HG03457 (cell line): ENCODE measurements at regions not wholly inside any gene's neighbourhood (a gene's known extent, or its start where the extent isn't known, plus 50 kb on each side); places are given as distances from the start of the nearest gene placed in this dataset.

Experiments
- ATAC-seq: cut with Tn5 transposase; IDR thresholded peaks from one replicate; pipeline ENCODE4 v1.9.1; 2021; ENCODE audit warnings: moderate number of reproducible peaks; ENCODE audit not compliant: unreplicated experiment

DNA sequence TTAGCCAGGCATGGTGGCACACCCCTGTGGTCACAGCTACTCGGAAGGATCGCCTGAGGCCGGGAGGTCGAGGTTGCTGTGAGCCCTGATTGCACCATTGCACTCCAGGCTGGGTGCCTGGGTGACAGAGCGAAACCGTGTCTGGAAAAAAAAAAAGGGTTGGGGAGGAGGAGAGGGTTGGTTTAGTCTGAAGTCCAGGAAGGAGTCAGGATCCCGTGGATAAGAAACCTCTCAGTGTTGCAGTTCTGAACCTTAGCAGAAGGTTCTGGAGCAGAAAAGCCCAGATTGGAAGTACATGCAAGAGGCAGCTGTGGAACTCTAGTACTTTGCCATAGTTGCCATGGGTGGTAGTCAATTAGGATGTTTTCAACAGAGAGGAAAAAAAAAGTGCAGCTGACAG is 125.2 kb upstream of the CPEB4 start:
- no peak for ATAC-seq

DNA sequence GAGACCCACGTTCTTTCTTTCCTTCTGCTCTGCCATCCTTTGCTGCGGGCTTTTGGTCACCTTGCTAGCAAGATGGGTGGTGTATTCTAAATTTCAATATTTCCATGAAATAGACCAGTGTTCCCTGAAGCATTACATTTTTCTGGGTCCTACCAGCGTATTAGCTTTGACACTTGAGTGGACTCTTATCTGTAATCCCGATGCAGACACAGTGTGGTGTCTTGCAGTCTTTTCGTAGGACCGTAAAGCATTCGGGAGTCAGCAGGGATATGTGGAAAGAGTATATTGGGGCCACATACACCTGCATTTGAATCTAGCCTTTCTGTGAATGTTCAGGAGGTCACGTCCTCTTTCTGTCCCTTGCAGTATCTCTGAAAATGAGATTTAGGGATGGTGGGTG is 124.7 kb upstream of the CPEB4 start:
- ATAC-seq: no peak

GRCh38 chr5:173764332-173765028 is 123.7 kb upstream of the CPEB4 start:
- no peak for ATAC-seq

DNA sequence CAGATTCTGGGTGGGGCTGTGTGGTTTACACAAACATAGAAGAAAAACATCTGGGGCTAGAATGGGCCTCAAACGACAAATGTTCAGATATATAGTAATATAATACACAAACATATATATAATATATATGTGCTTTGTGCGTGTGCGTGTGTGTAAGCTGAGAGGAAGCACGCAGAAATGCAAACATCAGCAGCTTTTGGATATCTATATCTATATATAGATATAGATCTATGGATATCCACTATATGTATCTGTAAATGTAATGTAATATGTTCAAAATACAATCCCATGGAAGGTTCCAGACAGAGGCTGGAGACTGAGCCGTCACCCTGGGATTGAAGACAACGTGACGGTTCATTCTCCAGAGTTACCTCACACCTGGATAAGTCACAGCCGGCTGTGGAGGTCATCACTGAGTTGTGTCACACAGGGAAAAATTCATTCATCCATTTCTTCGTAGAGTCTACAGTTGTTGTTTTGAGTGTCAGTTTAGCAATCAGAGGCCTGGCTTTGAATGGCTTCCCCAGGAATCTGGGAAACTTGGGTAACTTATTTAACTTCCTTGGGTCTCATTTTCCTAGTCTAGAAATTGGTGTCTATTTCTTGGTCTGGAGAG is 123.0 kb upstream of the CPEB4 start:
- no peak for ATAC-seq

DNA sequence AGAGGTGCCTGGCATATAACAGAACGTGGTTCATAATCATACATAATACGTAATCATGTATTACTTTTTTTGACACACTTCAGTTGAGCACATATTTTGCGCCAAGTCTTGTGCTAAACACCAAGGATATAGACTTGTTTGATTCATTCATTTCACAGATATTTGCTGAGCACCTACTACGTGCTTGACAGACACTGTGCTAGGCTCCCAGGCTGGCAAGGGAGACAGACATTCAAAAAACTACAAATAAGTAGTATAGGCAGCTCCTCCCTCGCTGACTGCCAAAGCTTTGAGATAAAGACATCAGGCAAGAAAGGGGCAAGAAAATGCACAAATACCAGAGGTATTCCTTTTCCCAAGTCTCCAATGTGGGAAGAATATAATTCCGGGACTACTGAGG is 122.5 kb upstream of the CPEB4 start:
- no peak for ATAC-seq

DNA sequence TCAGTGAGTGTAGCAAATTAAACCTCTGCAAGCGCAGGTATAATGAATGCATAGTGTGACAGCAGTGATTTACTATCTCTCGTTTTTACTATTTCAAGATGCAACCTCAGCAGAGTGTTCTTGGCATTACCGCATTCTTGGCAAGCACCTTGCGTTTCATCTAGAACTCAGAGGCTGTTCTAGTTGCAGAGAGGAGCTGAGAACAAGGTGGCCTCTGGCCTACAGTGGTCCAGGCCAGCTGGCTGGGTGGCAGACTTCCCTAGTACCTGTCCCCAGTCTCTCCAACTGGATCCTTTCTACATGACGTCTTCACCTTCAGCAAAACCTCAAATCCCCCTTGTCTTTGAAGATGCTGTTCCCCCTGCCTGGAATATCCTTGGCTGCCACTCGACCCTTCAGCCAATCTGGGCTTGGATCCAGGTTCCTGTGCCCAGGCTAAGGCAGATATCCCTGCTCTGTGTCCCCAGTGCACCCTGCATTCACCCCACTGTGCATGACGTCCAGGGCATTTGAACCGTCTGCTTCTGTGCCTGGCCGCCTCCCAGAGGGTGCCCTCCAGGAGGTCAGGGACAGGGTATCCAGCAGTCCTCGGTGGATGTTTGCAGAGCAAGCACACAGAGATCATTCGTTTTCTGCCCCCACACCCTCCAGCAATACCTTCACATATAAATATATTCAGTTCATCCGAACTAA is 120.4 kb upstream of the CPEB4 start:
- ATAC-seq: no peak

- no peak for ATAC-seq
These were observed 119.8 kb upstream of the CPEB4 start for GRCh38 chr5:173768267-173768806.

DNA sequence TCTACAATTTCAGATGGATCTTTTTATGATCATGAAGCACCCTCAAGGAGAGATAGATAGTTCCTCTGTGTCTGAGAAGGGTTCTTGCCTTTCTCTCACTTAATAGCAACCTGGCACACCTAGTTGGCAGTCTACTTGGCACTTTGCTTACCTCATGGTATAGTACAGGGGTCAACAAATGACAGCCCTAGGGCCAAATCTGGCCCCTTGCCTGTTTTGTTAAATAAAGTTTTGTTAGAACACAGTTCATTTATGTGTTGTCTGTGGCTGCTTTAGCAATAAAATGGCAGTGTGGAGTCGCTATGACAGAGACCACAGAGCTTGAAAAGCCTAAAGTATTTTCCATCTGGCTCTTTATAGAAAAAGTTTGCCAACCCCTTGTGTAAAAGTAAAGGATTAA is 119.3 kb upstream of the CPEB4 start:
- no peak for ATAC-seq

- ATAC-seq: no peak
These were observed 117.5 kb upstream of the CPEB4 start for GRCh38 chr5:173770637-173771036.

DNA sequence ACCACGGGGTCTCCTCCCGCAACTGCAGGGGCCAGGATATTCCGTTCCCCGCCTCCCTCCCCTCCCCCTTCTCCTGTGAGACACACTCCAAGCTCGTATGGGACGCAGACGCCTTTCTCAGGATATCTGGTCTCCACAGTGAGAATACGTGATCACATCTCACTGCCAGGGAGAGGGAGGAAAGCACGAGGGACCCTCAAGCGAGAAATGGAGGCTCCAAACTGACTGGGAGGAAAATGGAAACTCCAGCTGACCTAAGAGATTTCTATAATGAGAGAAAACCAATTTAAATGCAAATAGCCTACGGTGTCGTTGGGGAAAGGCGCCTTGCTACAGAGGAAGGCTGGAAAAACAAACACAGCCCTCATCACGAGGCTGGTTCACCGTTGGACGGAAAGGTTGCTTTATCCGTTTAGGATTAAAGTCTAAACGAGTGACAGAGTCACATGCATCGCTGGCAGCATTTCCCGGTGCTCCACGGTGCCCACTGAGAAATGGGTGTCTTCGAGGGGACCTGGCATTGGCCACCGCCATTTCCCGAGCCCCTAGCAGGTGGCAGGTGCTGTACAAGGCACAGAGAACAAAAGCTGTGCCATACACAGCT is 116.9 kb upstream of the CPEB4 start:
- ATAC-seq: no peak

DNA sequence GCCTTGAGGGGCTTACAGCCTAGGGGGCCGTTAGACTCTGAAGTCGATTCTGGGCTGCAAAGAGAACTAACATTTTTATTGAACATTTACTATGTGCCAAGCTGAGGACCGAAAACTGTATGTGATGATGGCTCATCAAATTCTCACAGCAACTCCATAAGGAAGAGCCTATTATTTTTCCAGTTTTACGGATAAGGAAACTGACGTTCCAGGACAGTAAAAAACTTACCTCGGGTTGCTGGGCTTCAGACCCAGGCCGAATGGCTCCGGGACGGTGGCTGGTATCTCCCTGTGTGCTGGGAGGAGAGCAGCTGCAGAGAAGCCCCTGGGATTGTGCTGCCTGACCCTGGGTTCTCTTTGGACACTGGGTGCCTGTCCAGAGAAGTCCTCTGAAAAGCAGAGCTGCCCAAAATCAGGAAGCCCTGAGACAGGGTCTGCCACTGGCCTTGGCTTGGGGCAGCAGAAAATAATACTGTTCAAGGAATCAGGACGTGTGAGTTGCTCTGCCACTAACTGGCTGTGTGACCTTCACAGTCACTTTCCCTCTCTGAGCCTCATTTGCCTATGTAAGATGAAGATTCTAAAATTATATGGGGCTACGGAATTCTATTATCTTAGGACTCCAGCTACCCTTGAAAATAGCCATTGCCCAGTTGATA is 116.3 kb upstream of the CPEB4 start:
- no peak for ATAC-seq

GRCh38 chr5:173772384-173773059 is 115.6 kb upstream of the CPEB4 start:
- ATAC-seq: no peak

DNA sequence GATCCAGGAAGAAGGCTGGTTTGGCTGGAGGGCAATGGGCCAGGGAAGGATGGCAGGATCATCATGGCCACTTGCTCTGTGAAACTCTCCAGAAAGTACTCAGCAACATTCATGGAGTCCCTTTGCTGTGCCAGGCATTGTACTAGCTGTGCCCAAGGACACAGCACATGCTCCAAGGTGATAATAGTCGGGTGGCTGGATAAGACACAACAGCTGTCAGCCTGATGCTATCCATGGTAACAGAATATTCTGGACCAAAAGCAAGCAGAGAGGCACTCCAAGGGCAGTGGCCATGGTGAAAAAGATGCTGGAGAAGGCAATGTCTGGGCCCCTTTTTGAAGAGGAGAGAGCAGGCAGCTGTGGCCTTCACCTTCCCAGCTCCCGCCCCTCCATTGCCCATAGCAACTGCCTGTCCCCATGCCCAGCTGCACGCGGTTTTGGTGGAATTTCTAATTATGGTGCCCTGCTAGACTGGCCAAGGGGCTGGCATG is 113.8 kb upstream of the CPEB4 start:
- no peak for ATAC-seq

GRCh38 chr5:173775261-173776197 is 112.6 kb upstream of the CPEB4 start:
- no peak for ATAC-seq

DNA sequence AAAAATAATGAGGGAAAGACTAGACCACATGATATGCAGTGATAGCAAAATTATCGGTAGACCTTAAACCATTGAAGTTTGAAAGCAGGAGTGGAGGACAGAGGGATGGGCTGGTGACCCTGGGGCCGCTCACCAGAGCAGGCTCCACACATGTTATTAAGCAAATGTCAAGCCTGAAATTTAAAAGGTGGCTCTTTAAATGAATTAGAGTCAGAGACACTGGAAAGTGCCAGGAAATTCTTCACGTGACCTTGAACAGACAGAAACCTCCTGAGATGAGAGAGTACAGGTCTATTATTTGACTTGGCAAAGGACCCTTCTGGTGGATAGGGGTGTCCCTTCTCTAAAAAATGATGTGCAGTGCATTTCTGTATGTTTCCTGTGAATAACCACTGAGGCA is 111.0 kb upstream of the CPEB4 start:
- ATAC-seq: no peak

DNA sequence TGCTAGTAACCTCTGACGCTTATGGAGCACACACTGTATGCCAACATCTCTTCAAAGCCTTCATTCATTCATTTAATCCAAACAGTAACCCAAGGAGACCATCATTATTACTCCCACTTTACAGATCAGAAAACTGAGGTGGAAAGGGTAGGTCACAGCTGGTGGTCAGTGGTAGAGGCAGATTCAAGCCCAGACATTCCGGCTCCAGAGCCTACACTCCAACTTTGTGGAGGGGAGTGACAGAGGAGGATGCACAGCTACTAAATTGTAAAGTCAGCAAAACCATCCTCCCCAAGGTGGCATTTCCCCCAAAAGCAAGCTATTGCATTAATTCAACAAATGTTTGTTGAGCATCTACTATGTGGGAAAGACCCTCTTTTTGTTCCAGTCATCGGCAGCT is 110.5 kb upstream of the CPEB4 start:
- no peak for ATAC-seq

- ATAC-seq: no peak
These were observed 109.9 kb upstream of the CPEB4 start for GRCh38 chr5:173778152-173778782.

DNA sequence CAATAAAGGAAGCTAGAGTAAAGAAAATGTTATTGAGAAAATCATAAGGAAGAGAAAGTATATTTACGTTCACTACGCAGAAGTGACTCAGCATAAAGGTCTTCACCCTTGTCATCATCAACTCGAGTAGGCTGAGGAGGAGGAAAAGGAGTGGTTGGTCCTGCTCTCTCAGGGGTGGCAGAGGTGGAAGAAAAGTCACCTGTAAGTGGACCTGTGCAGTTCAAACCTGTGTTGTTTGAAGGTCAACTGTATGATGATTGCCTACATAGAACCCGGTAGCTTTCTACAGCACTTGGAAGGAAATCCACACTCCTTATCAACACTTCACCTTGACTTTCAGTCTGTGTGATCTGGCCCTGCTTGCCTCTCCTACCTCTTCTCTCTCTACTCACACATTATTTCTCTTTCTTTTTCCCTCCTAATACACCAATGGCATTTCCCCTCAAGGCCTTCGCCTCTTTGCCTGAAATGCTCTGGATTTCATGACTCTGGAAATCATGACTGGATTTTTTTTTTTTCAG is 109.3 kb upstream of the CPEB4 start:
- no peak for ATAC-seq
